ENCODE measurements at regions not wholly inside any gene's neighbourhood (a gene's known extent, or its start where the extent isn't known, plus 50 kb on each side); places are given as distances from the start of the nearest gene placed in this dataset.

DNA sequence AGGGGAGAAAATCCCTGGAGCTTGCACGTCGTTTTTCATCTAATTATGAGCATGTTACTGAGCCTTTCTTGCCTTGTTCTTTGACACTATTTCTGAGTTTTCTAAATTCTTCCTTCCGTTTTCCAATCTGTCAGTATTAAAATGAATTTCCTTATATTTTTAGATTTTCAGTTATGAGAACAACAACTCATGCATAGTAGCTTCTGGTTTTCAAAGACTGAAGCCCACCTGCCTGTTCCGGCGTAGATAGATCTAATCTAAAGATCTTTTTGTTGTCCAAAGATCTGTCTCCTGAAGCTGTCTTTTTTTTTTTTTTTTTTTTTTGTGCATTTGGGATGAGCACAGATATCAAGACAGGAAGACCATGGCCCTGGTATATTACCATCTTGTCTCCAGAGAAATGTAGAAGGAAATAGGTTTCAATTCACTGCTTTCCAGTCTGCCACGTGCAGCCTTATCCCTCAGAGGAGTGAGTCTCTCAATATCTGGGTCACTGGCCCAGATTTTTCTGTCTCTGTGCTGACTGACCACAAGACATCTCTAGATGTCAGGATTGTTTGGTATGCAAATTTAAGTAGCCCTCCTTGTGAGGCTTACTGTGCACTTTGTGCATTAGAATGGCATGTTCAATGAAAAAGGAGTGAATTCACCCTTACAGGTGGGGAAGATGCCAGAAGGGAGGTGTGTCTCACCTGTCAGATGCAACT lies 222.3 kb upstream of the TMC3 start:
- Histone ChIP-seq H3K4me2 (ENCODE audit: low read depth, low read length, poor library complexity, severe bottlenecking) (no peak overlapping the region), H4K20me1 (ENCODE audit: insufficient read depth, low read length, poor library complexity, severe bottlenecking) (no peaks in the 10 kb centered on the region), H2AFZ (ENCODE audit: low read length) (no peak overlapping the region), H3K9ac (ENCODE audit: low read depth, low read length, poor library complexity, severe bottlenecking) (no peak overlapping the region), H3K79me2 (ENCODE audit: insufficient read depth, low read length) (no peaks in the 10 kb centered on the region), H3K4me1 (ENCODE audit: insufficient read depth, low read length, poor library complexity, severe bottlenecking) (no peaks in the 10 kb centered on the region), H3F3A (ENCODE audit: low read depth) (no peaks in the 10 kb centered on the region), H3K4me3 (ENCODE audit: low read length, poor library complexity, severe bottlenecking) (no peak overlapping the region), H3K9me3 (ENCODE audit: insufficient read depth, low read depth, low read length) (0 out of 2 replicates have a peak, but pooled peaks cover 5% of the 10 kb centered on the region), H3K9me2 (replicated peaks; ENCODE audit: low read depth, low read length) (no peaks in the 10 kb centered on the region), H3K27me3 (ENCODE audit: insufficient read depth, low read length, poor library complexity, severe bottlenecking) (no peaks in the 10 kb centered on the region), H3K36me3 (ENCODE audit: insufficient read depth, low read length) (no peaks in the 10 kb centered on the region)
- TF ChIP-seq EZH2phosphoT487 (IDR thresholded peaks at IDR 0.05; ENCODE audit: borderline replicate concordance) (no peak), CTCF (conservative IDR thresholded peaks at IDR 0.05; ENCODE audit: low read length) (no peak)

DNA sequence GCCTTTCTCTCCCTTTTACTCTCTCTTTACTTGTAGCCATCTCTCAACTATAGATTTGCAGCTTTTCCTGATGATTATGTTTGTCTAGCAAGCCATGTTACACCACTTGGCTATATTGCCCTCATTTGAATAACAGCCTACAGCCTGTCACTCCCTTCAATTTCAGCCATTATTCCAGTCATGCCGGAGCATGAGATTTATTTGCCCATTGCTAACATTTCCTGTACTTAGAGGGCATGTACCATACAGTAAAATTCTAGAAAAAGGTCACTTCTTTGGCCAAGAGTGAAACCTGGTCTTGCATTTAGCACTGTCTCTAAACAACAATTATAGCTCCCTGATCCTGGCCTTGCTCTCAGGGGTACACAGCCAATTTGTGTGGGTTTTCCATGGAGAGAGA lies 221.7 kb upstream of the TMC3 start:
- Histone ChIP-seq H3K4me3 (ENCODE audit: low read length, poor library complexity, severe bottlenecking) (no peak overlapping the region), H3K9me2 (replicated peaks; ENCODE audit: low read depth, low read length) (no peaks in the 10 kb centered on the region), H2AFZ (ENCODE audit: low read length) (no peak overlapping the region), H3F3A (ENCODE audit: low read depth) (no peaks in the 10 kb centered on the region), H3K27me3 (ENCODE audit: insufficient read depth, low read length, poor library complexity, severe bottlenecking) (no peaks in the 10 kb centered on the region), H3K9me3 (ENCODE audit: insufficient read depth, low read depth, low read length) (0 out of 2 replicates have a peak, but pooled peaks cover 5% of the 10 kb centered on the region), H3K4me1 (ENCODE audit: insufficient read depth, low read length, poor library complexity, severe bottlenecking) (no peaks in the 10 kb centered on the region), H3K9ac (ENCODE audit: low read depth, low read length, poor library complexity, severe bottlenecking) (no peak overlapping the region), H3K36me3 (ENCODE audit: insufficient read depth, low read length) (no peaks in the 10 kb centered on the region), H3K4me2 (ENCODE audit: low read depth, low read length, poor library complexity, severe bottlenecking) (no peak overlapping the region), H3K79me2 (ENCODE audit: insufficient read depth, low read length) (no peaks in the 10 kb centered on the region), H4K20me1 (ENCODE audit: insufficient read depth, low read length, poor library complexity, severe bottlenecking) (no peaks in the 10 kb centered on the region)
- TF ChIP-seq EZH2phosphoT487 (IDR thresholded peaks at IDR 0.05; ENCODE audit: borderline replicate concordance): no peak
- TF ChIP-seq CTCF (conservative IDR thresholded peaks at IDR 0.05; ENCODE audit: low read length): no peak

DNA sequence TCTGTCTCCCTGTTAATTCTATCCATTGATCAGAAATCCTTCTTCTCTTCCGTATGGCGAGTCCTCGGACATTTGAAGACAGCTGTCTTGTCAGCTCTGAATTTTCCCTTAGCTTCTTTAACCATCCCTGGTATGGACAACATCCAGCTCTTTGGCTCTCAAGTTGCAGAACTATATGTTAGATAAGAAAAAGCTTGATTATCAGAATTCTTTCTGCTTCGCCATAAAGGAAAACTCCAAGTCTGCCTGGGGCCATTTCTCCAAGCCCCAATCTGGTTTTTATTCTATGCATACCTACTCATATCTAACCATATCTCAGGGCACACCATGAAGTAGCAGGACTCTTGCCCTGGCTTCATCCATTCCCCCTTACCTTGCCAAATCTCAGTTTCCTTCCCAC lies 215.7 kb upstream of the TMC3 start:
- TF ChIP-seq CTCF (conservative IDR thresholded peaks at IDR 0.05; ENCODE audit: low read length) (no peak), EZH2phosphoT487 (IDR thresholded peaks at IDR 0.05; ENCODE audit: borderline replicate concordance) (no peak)
- Histone ChIP-seq H3K4me2 (ENCODE audit: low read depth, low read length, poor library complexity, severe bottlenecking) (no peak overlapping the region), H4K20me1 (ENCODE audit: insufficient read depth, low read length, poor library complexity, severe bottlenecking) (no peaks in the 10 kb centered on the region), H3K4me1 (ENCODE audit: insufficient read depth, low read length, poor library complexity, severe bottlenecking) (no peaks in the 10 kb centered on the region), H2AFZ (ENCODE audit: low read length) (no peak overlapping the region), H3K36me3 (ENCODE audit: insufficient read depth, low read length) (no peaks in the 10 kb centered on the region), H3K79me2 (ENCODE audit: insufficient read depth, low read length) (no peaks in the 10 kb centered on the region), H3K9me3 (ENCODE audit: insufficient read depth, low read depth, low read length) (no peaks in the 10 kb centered on the region), H3K27me3 (ENCODE audit: insufficient read depth, low read length, poor library complexity, severe bottlenecking) (no peaks in the 10 kb centered on the region), H3K9me2 (replicated peaks; ENCODE audit: low read depth, low read length) (no peaks in the 10 kb centered on the region), H3K9ac (ENCODE audit: low read depth, low read length, poor library complexity, severe bottlenecking) (no peak overlapping the region), H3K4me3 (ENCODE audit: low read length, poor library complexity, severe bottlenecking) (no peak overlapping the region), H3F3A (ENCODE audit: low read depth) (no peaks in the 10 kb centered on the region)

Data from Loucy (cell line).